ENCODE measurements at regions not wholly inside any gene's neighbourhood (a gene's known extent, or its start where the extent isn't known, plus 50 kb on each side); places are given as distances from the start of the nearest gene placed in this dataset.

DNA sequence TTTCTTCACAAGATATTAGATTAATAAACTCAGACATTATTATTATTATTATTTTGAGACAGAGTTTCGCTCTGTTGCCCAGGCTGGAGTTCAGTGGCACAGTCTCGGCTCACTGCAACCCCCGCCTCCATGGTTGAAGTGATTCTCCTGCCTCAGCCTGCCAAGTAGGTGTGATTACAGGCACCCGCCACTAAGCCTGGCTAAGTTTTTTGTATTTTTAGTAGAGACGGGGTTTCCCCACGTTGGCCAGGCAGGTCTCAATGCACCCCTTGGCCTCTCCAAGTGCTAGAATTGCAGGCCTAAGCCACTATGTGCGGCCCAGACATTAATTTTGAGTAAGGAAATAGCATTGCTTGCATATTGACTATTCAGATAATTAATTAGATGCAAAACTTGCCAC is 554.9 kb upstream of the LRFN5 start:
- TF ChIP-seq, protein P1, sequence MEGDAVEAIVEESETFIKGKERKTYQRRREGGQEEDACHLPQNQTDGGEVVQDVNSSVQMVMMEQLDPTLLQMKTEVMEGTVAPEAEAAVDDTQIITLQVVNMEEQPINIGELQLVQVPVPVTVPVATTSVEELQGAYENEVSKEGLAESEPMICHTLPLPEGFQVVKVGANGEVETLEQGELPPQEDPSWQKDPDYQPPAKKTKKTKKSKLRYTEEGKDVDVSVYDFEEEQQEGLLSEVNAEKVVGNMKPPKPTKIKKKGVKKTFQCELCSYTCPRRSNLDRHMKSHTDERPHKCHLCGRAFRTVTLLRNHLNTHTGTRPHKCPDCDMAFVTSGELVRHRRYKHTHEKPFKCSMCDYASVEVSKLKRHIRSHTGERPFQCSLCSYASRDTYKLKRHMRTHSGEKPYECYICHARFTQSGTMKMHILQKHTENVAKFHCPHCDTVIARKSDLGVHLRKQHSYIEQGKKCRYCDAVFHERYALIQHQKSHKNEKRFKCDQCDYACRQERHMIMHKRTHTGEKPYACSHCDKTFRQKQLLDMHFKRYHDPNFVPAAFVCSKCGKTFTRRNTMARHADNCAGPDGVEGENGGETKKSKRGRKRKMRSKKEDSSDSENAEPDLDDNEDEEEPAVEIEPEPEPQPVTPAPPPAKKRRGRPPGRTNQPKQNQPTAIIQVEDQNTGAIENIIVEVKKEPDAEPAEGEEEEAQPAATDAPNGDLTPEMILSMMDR (IDR thresholded peaks at IDR 0.05 in 8 of 11, conservative IDR thresholded peaks at IDR 0.05 in 3 of 11), result no peak
- TF ChIP-seq POLR2A (IDR thresholded peaks at IDR 0.05), result no peak
- no peak for TF ChIP-seq POLR2AphosphoS5 (IDR thresholded peaks at IDR 0.05)
